SU-DHL-6 (cell line): ENCODE measurements at regions not wholly inside any gene's neighbourhood (a gene's known extent, or its start where the extent isn't known, plus 50 kb on each side); places are given as distances from the start of the nearest gene placed in this dataset.

Source experiments
- H2AFZ ChIP-seq: fragments of 200-600 bp; sonication (generic); 2 replicates; pipeline ENCODE4 v1.6.1; 2014; ENCODE audit warnings: low read depth, mild to moderate bottlenecking, moderate library complexity, mixed read lengths, antibody characterized with exemption, low read length; ENCODE audit not compliant: severe bottlenecking
- H3F3A ChIP-seq: fragments of 200-600 bp; shearing (Covaris generic); 2 replicates; pipeline ENCODE4 v1.6.0; 2016; ENCODE audit warnings: antibody characterized with exemption, mild to moderate bottlenecking; ENCODE audit not compliant: insufficient read depth
- H3K27ac ChIP-seq: fragments of 200-600 bp; sonication (generic); 2 replicates; pipeline ENCODE4 v1.5.1; 2016; ENCODE audit warnings: low read depth, mild to moderate bottlenecking, low read length, moderate library complexity, mixed read lengths
- H3K27me3 ChIP-seq: fragments of 200-600 bp; sonication (generic), shearing (Covaris generic); 2 replicates; pipeline ENCODE4 v1.6.0; 2014; ENCODE audit warnings: mild to moderate bottlenecking, low read length
- H3K36me3 ChIP-seq: fragments of 200-600 bp; sonication (generic); 2 replicates; pipeline ENCODE4 v1.6.1; 2014; ENCODE audit warnings: mild to moderate bottlenecking, low read length, mixed read lengths
- H3K4me2 ChIP-seq: fragments of 300-600, 200-600 bp; shearing (Covaris generic), sonication (generic); 2 replicates; pipeline ENCODE4 v1.6.0; 2014; ENCODE audit warnings: low read length, low read depth, mild to moderate bottlenecking; ENCODE audit not compliant: poor library complexity, severe bottlenecking
- H3K4me3 ChIP-seq: fragments of 200-600 bp; sonication (generic); 2 replicates; pipeline ENCODE4 v1.5.1; 2014; ENCODE audit warnings: antibody characterized with exemption, low read length, mild to moderate bottlenecking, mixed read lengths; ENCODE audit not compliant: insufficient read depth, poor library complexity, severe bottlenecking
- H3K79me2 ChIP-seq: fragments of 200-600 bp; sonication (generic); 2 replicates; pipeline ENCODE4 v1.6.1; 2014; ENCODE audit warnings: mild to moderate bottlenecking, low read length, moderate library complexity; ENCODE audit not compliant: insufficient read depth
- H3K9ac ChIP-seq: fragments of 200-600 bp; sonication (generic); 2 replicates; pipeline ENCODE4 v1.7.0; 2014; ENCODE audit warnings: mild to moderate bottlenecking, low read length
- H3K9me2 ChIP-seq: fragments of 200-600 bp; sonication (generic); replicated peaks from 2 replicates; pipeline ENCODE4 v1.6.1; 2014; ENCODE audit warnings: low read length; ENCODE audit not compliant: insufficient read depth
- H3K9me3 ChIP-seq: fragments of 200-600 bp; sonication (generic); 2 replicates; pipeline ENCODE4 v1.6.1; 2014; ENCODE audit warnings: low read length, mixed read lengths; ENCODE audit not compliant: insufficient read depth
- H4K20me1 ChIP-seq: fragments of 200-600 bp; sonication (generic); 2 replicates; pipeline ENCODE4 v1.6.1; 2014; ENCODE audit warnings: low read depth, mild to moderate bottlenecking, antibody characterized with exemption, low read length, moderate library complexity, mixed read lengths
- EZH2phosphoT487 ChIP-seq: fragments of 200-600 bp; sonication (generic), shearing (Covaris generic); conservative IDR thresholded peaks from 2 replicates; pipeline ENCODE4 v1.6.1; 2018; ENCODE audit warnings: mild to moderate bottlenecking, antibody characterized with exemption, low read length, moderate library complexity, mixed read lengths
- TF ChIP-seq, protein P1 (sequence below): fragments of 200-600 bp; sonication (generic); IDR thresholded peaks from one replicate; pipeline ENCODE4 v1.5.1; 2017; ENCODE audit warnings: antibody characterized with exemption, mild to moderate bottlenecking, low read length, moderate library complexity; ENCODE audit not compliant: insufficient read depth, poor library complexity, severe bottlenecking

DNA sequence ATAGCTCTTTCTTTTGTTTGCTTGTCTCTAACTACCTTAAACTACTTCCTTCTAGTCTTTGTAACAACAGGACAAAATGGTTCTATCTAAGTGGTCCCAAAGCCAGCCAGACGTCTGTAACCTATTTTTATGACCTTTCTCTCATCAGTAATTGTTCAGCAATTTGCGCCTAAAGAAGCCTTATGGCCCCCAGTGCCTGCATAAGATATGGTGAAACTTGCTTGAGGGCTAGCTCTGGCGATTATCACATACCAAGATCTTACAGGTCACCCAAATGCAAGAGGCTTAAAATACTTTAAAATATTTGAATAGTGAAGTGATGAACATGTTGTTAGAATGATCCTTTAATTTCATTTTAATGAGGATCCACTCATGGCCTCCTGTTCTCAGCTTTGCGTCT is 369.4 kb downstream of the SOX2 start:
- Histone ChIP-seq H3K4me2 (no peak overlapping the region), H3K36me3 (no peaks in the 10 kb centered on the region), H3K9me3 (no peaks in the 10 kb centered on the region), H2AFZ (no peak overlapping the region), H3K27ac (no peak overlapping the region), H3K79me2 (no peaks in the 10 kb centered on the region), H4K20me1 (no peaks in the 10 kb centered on the region), H3K9me2 (no peaks in the 10 kb centered on the region), H3K9ac (no peak overlapping the region), H3F3A (no peaks in the 10 kb centered on the region), H3K27me3 (no peaks in the 10 kb centered on the region), H3K4me3 (no peak overlapping the region)
- no peak for TF ChIP-seq EZH2phosphoT487
- TF ChIP-seq, protein P1, sequence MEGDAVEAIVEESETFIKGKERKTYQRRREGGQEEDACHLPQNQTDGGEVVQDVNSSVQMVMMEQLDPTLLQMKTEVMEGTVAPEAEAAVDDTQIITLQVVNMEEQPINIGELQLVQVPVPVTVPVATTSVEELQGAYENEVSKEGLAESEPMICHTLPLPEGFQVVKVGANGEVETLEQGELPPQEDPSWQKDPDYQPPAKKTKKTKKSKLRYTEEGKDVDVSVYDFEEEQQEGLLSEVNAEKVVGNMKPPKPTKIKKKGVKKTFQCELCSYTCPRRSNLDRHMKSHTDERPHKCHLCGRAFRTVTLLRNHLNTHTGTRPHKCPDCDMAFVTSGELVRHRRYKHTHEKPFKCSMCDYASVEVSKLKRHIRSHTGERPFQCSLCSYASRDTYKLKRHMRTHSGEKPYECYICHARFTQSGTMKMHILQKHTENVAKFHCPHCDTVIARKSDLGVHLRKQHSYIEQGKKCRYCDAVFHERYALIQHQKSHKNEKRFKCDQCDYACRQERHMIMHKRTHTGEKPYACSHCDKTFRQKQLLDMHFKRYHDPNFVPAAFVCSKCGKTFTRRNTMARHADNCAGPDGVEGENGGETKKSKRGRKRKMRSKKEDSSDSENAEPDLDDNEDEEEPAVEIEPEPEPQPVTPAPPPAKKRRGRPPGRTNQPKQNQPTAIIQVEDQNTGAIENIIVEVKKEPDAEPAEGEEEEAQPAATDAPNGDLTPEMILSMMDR, result no peak

DNA sequence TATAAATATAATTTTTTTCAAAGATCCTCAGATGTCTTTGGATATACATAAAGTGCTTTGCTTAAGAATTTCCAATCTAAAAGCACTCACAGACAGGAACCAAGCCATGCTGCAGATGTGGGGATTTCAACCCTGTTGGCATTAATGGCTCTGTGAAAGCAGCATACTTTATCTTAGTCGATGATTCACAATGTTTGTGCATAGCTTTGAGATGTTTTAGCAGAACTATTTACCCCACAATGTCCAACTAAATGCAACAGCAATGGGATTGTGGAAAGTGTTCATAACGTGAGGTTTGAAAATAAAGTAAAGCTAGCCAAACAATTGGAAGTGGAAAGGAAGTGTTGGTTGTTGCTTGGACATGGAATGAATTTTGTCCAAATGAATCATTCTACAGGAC is 371.4 kb downstream of the SOX2 start:
- Histone ChIP-seq H3K79me2 (no peaks in the 10 kb centered on the region), H3F3A (no peaks in the 10 kb centered on the region), H3K27ac (no peak overlapping the region), H3K9me2 (no peaks in the 10 kb centered on the region), H3K4me2 (no peak overlapping the region), H3K4me3 (no peak overlapping the region), H3K36me3 (no peaks in the 10 kb centered on the region), H3K9ac (no peak overlapping the region), H4K20me1 (no peaks in the 10 kb centered on the region), H2AFZ (no peak overlapping the region), H3K27me3 (no peaks in the 10 kb centered on the region), H3K9me3 (no peaks in the 10 kb centered on the region)
- TF ChIP-seq EZH2phosphoT487, result no peak
- TF ChIP-seq, protein P1, result no peak

DNA sequence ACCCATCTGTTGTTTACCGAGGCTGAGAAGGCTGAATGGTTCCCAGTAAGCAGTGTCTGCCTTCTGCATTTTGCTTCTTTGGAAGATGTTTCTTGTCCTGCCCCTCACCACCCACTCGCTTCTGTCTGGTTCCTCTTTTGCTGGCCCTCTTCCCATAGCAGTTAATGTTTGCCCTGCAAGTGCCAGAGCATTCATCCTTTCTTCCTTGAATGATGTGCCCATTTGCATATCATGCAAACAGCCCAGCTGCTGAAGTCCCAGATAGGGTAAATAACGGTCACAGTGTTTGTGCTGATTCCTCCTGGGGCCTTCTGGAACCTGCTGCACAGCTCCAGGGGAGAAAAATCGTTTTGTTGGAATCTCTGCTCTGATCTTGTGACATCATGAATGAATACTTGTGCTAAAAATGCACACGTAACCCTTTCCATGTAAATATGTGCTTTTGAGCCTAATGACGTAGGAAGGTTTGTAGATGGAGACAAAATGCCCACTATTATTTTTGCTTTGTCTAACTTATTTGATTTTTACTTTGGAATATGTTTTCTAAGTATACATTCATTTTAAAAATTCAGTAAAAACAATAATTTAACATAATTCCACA is 381.0 kb downstream of the SOX2 start:
- H3K9me3 ChIP-seq, result no peaks in the 10 kb centered on the region

More for the DNA sequence above, 381.0 kb downstream of the SOX2 start:
- no peak overlapping the region for H2AFZ ChIP-seq
- no peak overlapping the region for H3K9ac ChIP-seq
- H3K4me3 ChIP-seq, result no peak overlapping the region
- no peak overlapping the region for H3K4me2 ChIP-seq
- no peaks in the 10 kb centered on the region for H3K36me3 ChIP-seq
- no peak overlapping the region for H3K27ac ChIP-seq
- no peaks in the 10 kb centered on the region for H3K9me2 ChIP-seq
- no peaks in the 10 kb centered on the region for H3K27me3 ChIP-seq
- no peak for TF ChIP-seq EZH2phosphoT487
- TF ChIP-seq, protein P1, result no peak
- H4K20me1 ChIP-seq, result 0 out of 2 replicates have a peak, but pooled peaks cover 3% of the 10 kb centered on the region
- H3K79me2 ChIP-seq, result no peaks in the 10 kb centered on the region
- H3F3A ChIP-seq, result no peaks in the 10 kb centered on the region
